Esophagus muscularis mucosa (tissue), 4 donors: ENCODE measurements at regions not wholly inside any gene's neighbourhood (a gene's known extent, or its start where the extent isn't known, plus 50 kb on each side); places are given as distances from the start of the nearest gene placed in this dataset.

Experiments
- DNase-seq: peaks from one replicate; pipeline ENCODE4 v3.0.0-alpha.2; 2017; ENCODE audit errors: extremely low spot score
- H3K27ac ChIP-seq, 4 donors: fragments of 200-600 bp; sonication (generic); replicated peaks in 1 of 4; 1 replicate in 3 of 4; 2 replicates in 1 of 4; pipeline ENCODE4 v1.5.1; 2016 to 2019; ENCODE audit warnings: mild to moderate bottlenecking in 1 of 4
- H3K27me3 ChIP-seq, 4 donors: fragments of 200-600 bp; sonication (generic); one replicate each; pipeline versions ENCODE4 v1.5.1 to v1.6.0; 2016 to 2019
- H3K36me3 ChIP-seq, 4 donors: fragments of 200-600 bp; sonication (generic); one replicate each; pipeline ENCODE4 v1.5.1; 2016 to 2019
- H3K4me1 ChIP-seq, 4 donors: fragments of 200-600 bp; sonication (generic); one replicate each; pipeline ENCODE4 v1.5.1; 2016 to 2019
- H3K4me3 ChIP-seq, 4 donors: fragments of 200-600 bp; sonication (generic); 1 replicate in 2 of 4; 2 replicates in 2 of 4; pipeline ENCODE4 v1.5.1; 2016 to 2019; ENCODE audit warnings: mild to moderate bottlenecking in 4 of 4, moderate library complexity in 1 of 4
- H3K9me3 ChIP-seq, 4 donors: fragments of 200-600 bp; sonication (generic); 1 replicate in 3 of 4; 2 replicates in 1 of 4; pipeline ENCODE4 v1.5.1; 2016 to 2019
- EP300 ChIP-seq: sonication (generic); formaldehyde crosslinking; IDR thresholded peaks from one replicate; pipeline ENCODE4 v1.6.1; 2017; ENCODE audit warnings: antibody characterized with exemption
- POLR2A ChIP-seq: fragments of 450-650 bp; IDR thresholded peaks from one replicate; pipeline ENCODE4 v1.6.1; 2017; ENCODE audit warnings: antibody characterized with exemption, moderate library complexity, mild to moderate bottlenecking, low read depth
- POLR2AphosphoS5 ChIP-seq, 2 donors: sonication (generic); formaldehyde crosslinking; IDR thresholded peaks; one replicate each; pipeline ENCODE4 v1.6.1; 2017; ENCODE audit warnings: antibody characterized with exemption in 2 of 2
- WGBS: methylation state at CpG from one replicate; pipeline ENCODE4 v1.1.5; 2018; 5-methylcytosine and 5-hydroxymethylcytosine counted together
- intact Hi-C: fragments of 100-400 bp; cut with DNase I; formaldehyde crosslinking; loops from one replicate; pipeline ENCODE4 v1.15.1; 2023
- TF ChIP-seq, protein P1 (sequence below), 3 experiments: fragments of 200-600 bp in 2 of 3; fragments of 450-650 bp in 1 of 3; sonication (generic) in 2 of 3; IDR thresholded peaks; one replicate each; pipeline ENCODE4 v1.5.1; 2017 to 2019; ENCODE audit warnings: antibody characterized with exemption in 3 of 3, mild to moderate bottlenecking in 2 of 3, moderate library complexity in 1 of 3

DNA sequence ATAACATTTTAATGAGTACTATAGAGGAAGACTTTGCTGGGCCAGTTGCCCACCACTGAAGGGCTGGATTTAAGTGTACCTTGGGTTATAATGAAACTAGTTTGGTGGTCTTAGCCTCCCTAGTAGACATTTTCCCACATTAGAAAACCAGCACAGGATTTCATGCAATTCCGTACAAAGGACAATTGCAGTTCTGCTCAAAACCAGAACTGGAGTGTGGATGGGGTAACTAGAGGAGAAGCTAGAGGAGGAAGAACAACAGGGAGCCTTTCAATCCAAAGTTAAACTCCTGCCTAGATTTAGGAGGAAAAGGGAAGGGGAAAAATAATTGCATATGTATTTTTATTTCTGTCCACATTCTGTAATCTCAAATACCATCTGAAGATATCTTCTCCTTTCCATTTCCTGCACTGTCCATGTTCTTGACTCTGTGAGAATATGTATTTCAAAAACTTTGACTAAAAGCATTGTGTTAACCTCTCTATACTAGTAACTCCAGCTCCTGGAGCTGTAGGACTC is 97.5 kb upstream of the SSBP2 start:
- no peak overlapping the region for H3K4me3 ChIP-seq
- no peak for DNase-seq
- no peak overlapping the region for H3K27ac ChIP-seq
- H3K4me1 ChIP-seq, result peaks cover 31 to 57% (median 53%) of the 10 kb centered on the region in 4 donors
- 21% methylated on average over 1 of the region's 1 CpG for WGBS
- no peaks in the 10 kb centered on the region for H3K9me3 ChIP-seq
- H3K36me3 ChIP-seq, result no peaks in the 10 kb centered on the region
- no peaks in the 10 kb centered on the region for H3K27me3 ChIP-seq
- no peak for TF ChIP-seq EP300
- intact Hi-C loops, result no loop called here

DNA sequence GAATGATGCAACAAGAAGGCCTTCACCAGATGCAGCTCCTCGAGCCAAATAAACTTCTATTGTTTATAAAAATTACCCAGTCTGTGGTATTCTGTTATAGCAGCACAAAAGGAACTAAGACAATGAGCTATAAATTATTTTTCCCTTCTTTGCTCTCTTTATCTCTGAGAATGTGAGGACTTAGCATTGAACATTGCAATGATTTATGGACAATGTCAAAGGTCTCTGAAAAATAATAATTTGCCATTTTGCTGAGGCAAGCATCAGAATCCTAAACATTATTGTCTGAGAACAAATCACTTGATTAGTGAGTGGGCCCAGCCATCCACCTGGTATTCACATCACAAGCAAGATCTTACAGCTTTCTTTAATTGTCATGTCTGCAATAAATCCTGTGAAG is 95.4 kb upstream of the SSBP2 start:
- no peak for DNase-seq
- no peaks in the 10 kb centered on the region for H3K36me3 ChIP-seq
- no peak overlapping the region for H3K4me3 ChIP-seq
- intact Hi-C loops, result no loop called here
- WGBS, result 47% methylated on average over 1 of the region's 1 CpG
- H3K27me3 ChIP-seq, result no peaks in the 10 kb centered on the region
- peaks cover 22 to 47% (median 45%) of the 10 kb centered on the region in 4 donors for H3K4me1 ChIP-seq
- TF ChIP-seq POLR2A (no peak), EP300 (no peak), POLR2AphosphoS5 (IDR thresholded peaks at IDR 0.05) (no peak)
- TF ChIP-seq, protein P1, sequence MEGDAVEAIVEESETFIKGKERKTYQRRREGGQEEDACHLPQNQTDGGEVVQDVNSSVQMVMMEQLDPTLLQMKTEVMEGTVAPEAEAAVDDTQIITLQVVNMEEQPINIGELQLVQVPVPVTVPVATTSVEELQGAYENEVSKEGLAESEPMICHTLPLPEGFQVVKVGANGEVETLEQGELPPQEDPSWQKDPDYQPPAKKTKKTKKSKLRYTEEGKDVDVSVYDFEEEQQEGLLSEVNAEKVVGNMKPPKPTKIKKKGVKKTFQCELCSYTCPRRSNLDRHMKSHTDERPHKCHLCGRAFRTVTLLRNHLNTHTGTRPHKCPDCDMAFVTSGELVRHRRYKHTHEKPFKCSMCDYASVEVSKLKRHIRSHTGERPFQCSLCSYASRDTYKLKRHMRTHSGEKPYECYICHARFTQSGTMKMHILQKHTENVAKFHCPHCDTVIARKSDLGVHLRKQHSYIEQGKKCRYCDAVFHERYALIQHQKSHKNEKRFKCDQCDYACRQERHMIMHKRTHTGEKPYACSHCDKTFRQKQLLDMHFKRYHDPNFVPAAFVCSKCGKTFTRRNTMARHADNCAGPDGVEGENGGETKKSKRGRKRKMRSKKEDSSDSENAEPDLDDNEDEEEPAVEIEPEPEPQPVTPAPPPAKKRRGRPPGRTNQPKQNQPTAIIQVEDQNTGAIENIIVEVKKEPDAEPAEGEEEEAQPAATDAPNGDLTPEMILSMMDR (IDR thresholded peaks at IDR 0.05), result no peak
- H3K27ac ChIP-seq, result no peak overlapping the region
- H3K9me3 ChIP-seq, result no peaks in the 10 kb centered on the region

DNA sequence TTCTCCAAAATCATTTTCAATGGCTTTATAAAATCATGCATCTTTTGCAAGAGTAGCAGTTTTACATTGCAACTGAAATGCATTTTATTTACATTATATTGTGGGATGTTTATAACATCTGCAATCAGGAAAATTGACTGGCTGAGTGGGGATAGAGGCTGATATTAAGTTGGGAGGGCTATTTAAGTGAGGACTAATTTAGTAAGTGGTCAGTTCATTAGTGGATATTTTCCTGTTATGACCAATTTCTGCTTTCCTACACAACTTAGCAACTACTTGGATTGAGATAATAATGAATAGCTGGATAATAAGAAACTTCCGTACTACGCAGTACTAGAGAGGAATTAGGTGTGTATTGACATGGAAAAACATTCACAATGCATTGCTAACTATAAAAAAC is 92.9 kb upstream of the SSBP2 start:
- no peaks in the 10 kb centered on the region for H3K9me3 ChIP-seq
- no peaks in the 10 kb centered on the region for H3K27me3 ChIP-seq
- intact Hi-C loops, result no loop called here
- H3K4me1 ChIP-seq, result peaks cover 5 to 22% (median 21%) of the 10 kb centered on the region in 4 donors
- H3K36me3 ChIP-seq, result no peaks in the 10 kb centered on the region
- 96% methylated on average over 2 of the region's 2 CpGs for WGBS
- no peak for DNase-seq
- no peak overlapping the region for H3K27ac ChIP-seq
- H3K4me3 ChIP-seq, result no peak overlapping the region
- TF ChIP-seq, protein P1 (IDR thresholded peaks at IDR 0.05), result no peak
- TF ChIP-seq POLR2A, result no peak
- no peak for TF ChIP-seq EP300
- no peak for TF ChIP-seq POLR2AphosphoS5 (IDR thresholded peaks at IDR 0.05)

DNA sequence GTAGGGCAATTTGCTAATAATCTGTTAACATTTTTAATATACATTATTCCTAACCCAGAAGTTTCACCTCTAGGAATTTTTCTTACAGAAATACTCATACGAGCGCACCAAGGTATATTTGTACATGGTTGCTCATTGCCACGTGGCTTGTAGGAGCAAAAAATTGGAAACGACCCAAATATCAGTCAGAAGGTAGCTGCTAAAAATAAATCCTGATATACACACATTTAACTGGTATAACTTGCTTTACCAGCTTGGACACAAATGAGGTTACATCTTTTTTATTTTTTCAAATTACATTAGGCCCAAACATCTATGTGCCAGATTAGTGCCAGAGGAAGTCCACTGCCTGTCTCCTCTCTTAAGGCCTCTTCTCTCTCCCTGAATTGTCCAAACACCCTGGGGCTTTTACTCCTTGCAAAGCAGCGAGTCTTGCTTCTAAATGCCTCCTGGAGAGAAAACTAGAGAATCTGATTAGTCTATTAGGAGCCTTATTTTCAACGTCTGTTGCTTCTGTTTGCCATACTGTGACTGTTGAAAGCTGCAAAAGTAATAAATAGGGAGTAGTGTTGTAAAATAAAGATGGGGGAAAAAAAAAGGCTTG is 92.0 kb upstream of the SSBP2 start:
- no peaks in the 10 kb centered on the region for H3K9me3 ChIP-seq
- no peaks in the 10 kb centered on the region for H3K36me3 ChIP-seq
- H3K27me3 ChIP-seq, result no peaks in the 10 kb centered on the region
- H3K27ac ChIP-seq, result no peak overlapping the region
- H3K4me1 ChIP-seq, result peaks cover 0 to 13% (median 13%) of the 10 kb centered on the region in 4 donors
- 47% methylated on average over 6 of the region's 6 CpGs for WGBS
- intact Hi-C loops, result no loop called here
- TF ChIP-seq POLR2A (no peak), EP300 (no peak), POLR2AphosphoS5 (IDR thresholded peaks at IDR 0.05) (no peak)
- TF ChIP-seq, protein P1 (IDR thresholded peaks at IDR 0.05), result no peak
- DNase-seq, result no peak
- no peak overlapping the region for H3K4me3 ChIP-seq

DNA sequence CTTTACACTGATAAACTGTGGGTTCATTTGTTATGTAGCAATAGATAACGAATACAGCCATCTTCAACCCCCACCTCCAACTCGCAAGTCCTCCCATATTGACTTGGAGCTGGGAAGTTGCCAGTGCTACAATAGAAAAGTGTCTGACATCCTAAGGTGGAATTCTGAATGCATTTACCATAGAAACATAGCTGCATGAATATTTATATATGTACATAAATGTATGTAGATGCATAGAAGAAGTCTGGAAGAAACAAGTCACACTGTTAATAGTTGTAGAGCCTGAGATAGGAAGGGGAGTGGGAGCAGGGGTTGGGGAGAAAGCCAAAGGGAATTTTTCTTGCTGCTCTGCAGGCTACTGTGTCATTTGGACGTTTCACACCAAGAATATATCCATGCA is 88.1 kb upstream of the SSBP2 start:
- H3K9me3 ChIP-seq, result no peaks in the 10 kb centered on the region
- WGBS, result 80% methylated on average over 3 of the region's 3 CpGs
- H3K27me3 ChIP-seq, result no peaks in the 10 kb centered on the region
- no peak overlapping the region for H3K4me3 ChIP-seq
- H3K36me3 ChIP-seq, result no peaks in the 10 kb centered on the region
- no peak for DNase-seq
- intact Hi-C loops, result no loop called here
- peaks cover 0 to 7% (median 5%) of the 10 kb centered on the region in 4 donors for H3K4me1 ChIP-seq
- H3K27ac ChIP-seq, result no peak overlapping the region
- TF ChIP-seq POLR2A (no peak), EP300 (no peak)
